ENCODE measurements at regions not wholly inside any gene's neighbourhood (a gene's known extent, or its start where the extent isn't known, plus 50 kb on each side); places are given as distances from the start of the nearest gene placed in this dataset.

DNA sequence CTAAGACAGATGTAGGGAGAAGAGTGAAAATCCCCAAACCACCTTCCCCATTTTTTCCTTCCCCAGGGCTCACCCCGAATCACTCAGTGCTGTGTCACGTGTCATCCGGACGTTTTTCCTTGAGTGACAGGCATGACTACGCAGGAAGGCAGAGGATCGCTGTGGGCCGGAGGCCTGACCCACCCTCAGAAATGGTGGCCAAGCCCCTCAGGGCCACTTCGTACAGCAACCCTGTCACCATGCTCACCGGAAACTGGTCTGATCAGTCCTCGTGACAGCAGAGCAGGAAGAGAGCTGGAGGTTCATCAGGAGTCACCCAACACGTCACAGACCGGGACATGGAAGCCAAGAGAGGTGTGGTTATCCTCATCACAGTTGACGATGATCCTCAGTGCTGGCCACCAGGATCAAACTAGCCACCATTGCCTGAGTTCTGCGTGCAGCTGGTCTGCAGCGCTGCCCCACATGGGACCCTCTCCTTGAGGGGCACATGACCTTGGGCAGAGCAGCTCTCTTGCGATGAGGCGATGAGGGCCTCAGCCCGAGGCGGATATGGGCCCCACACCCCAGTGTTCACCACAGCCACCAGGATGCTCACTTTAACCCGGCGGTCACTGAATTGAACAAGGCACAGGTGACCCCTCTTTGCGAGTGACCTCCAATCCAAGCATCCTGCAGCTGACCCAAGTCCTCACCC lies 99.3 kb upstream of the INSIG1 start:
- no peak for TF ChIP-seq CTCF (IDR thresholded peaks at IDR 0.05; ENCODE audit: control extremely low read depth, extremely low read depth, low read depth, missing control alignments)
- CTCF ChIA-PET: interaction anchor here (0.7 to 1.4 kb wide), 2 partner anchors 7 to 147 kb away, joined by 3 read pairs; no protein-coding TSS in a partner anchor
- DNase-seq (ENCODE audit: extremely low spot score): no peak
- POLR2A ChIA-PET: interaction anchor here (0.9 kb wide), 1 partner anchor 8 kb away, joined by 3 read pairs; no protein-coding TSS in a partner anchor

DNA sequence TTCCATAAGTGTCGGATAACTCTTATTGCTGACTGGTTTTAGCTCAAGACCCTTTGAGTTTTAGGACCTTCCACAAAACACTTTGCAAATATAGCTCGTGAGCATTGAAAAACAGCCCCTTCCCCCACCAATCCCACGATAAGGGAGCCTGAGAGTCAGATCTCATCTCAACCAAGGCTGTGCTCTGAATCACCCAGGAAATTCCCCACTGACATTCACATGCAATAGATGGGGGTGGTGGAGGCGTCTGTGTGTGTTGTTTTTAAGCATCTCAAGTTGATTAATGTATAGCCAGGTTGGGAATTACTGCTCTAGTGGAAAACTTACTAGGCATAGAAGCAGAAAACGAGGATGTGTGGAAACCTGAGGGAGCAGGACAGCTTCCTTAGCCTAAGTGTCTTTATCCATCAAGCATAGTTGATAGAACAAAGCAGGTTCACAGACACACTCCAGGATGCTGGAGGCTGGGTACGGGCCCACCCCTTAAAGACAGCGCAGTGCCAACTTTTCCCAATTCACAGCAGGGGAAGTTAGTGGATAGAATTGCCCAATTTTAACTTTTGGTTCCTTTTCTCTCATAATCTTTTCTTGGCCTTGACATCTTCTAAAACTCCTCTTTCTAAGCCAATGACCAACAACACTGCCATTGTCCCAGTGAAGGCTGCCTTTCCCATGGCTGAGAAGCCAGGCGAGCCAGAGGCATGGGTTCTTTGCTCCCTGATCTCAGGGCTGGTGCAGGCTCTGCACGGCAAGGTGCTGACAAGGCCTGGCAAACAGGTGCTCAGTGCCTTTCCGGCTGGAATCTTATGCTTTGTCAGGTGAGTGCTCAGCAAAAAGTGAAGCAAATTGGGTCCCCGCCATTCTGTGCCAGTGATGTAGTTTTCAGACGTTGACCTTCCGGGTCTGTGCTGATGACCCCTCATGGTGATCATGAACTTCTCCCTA lies 98.5 kb upstream of the INSIG1 start:
- CTCF ChIA-PET: interaction anchor here (0.7 to 2.5 kb wide), 6 partner anchors 8 to 272 kb away, joined by 3 to 11 read pairs (median 3); no protein-coding TSS in a partner anchor

GRCh38 chr7:155201325-155202087 lies 96.2 kb upstream of the INSIG1 start:
- no peak for TF ChIP-seq CTCF (IDR thresholded peaks at IDR 0.05; ENCODE audit: control extremely low read depth, extremely low read depth, low read depth, missing control alignments)
- POLR2A ChIA-PET: no interaction called here
- CTCF ChIA-PET: interaction anchor here (1.2 to 3.0 kb wide), 3 partner anchors 11 to 143 kb away, joined by 3 to 16 read pairs (median 11); no protein-coding TSS in a partner anchor
- no peak for DNase-seq (ENCODE audit: extremely low spot score)

More for the DNA sequence above, 98.5 kb upstream of the INSIG1 start:
- TF ChIP-seq CTCF (IDR thresholded peaks at IDR 0.05; ENCODE audit: control extremely low read depth, extremely low read depth, low read depth, missing control alignments): no peak
- DNase-seq (ENCODE audit: extremely low spot score): peak; percentile 51
- POLR2A ChIA-PET: interaction anchor here (0.9 kb wide), 1 partner anchor 8 kb away, joined by 3 read pairs; no protein-coding TSS in a partner anchor

- ChIA-PET POLR2A (no interaction called here), CTCF (interaction anchor here (1.0 to 3.0 kb wide), 4 partner anchors 12 to 143 kb away, joined by 3 to 16 read pairs (median 7); no protein-coding TSS in a partner anchor)
- no peak for DNase-seq (ENCODE audit: extremely low spot score)
- no peak for TF ChIP-seq CTCF (IDR thresholded peaks at IDR 0.05; ENCODE audit: control extremely low read depth, extremely low read depth, low read depth, missing control alignments)
These were observed 95.4 kb upstream of the INSIG1 start for GRCh38 chr7:155202106-155202871.

DNA sequence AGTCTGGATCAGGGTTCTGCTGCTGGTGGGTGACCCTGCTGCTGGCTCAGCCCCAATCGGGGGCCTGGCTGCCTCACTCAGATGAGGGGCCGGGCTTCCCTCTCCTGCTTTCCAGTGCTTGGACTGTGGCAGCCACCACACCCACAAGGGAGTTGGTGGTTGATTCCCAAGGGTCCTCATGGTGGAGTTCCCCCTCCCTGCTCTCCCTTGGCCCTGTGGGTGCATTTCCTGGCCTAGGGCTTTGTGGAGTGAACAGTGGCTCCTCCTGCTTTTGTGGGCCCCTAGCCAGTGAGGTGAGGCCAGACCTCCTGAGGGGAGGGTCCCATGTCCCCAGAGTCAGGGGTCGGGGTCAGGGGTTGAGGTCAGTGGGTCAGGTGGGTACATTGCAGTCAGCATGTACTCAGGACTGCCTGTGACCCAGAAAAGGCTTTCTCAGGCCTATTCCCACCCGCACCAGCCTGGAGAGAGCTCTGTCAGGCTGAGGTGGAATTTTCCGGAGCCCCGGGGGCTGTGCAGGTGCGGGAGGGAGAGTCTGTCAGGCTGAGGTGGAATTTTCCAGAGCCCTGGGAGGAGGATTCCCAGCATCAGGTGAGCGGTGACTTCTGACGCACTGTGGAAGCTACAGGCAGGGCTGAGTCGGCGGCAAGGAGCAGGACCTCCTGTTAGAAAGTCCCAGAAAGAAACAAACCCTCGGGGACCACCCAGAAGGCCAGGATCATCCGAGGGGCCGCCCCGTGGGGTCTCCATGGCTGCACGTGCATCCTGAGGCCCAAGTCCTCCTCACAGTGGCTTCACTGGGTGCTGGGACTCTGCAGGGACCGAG lies 94.4 kb upstream of the INSIG1 start:
- no peak for DNase-seq (ENCODE audit: extremely low spot score)
- ChIA-PET CTCF (interaction anchor here (0.8 to 3.0 kb wide), 4 partner anchors 12 to 142 kb away, joined by 3 to 16 read pairs (median 3); no protein-coding TSS in a partner anchor), POLR2A (no interaction called here)
- TF ChIP-seq CTCF (IDR thresholded peaks at IDR 0.05; ENCODE audit: control extremely low read depth, extremely low read depth, low read depth, missing control alignments): no peak

Data from GM10248 (cell line).